Vagina (tissue), 2 donors: ENCODE measurements at regions not wholly inside any gene's neighbourhood (a gene's known extent, or its start where the extent isn't known, plus 50 kb on each side); places are given as distances from the start of the nearest gene placed in this dataset.

Source experiments
- POLR2A ChIP-seq, 2 donors: fragments of 450-650 bp; IDR thresholded peaks; one replicate each; pipeline ENCODE4 v1.6.1; 2017; ENCODE audit warnings: antibody characterized with exemption in 2 of 2, mild to moderate bottlenecking in 2 of 2, moderate library complexity in 2 of 2
- POLR2AphosphoS5 ChIP-seq, 2 donors: sonication (generic); formaldehyde crosslinking; IDR thresholded peaks; one replicate each; pipeline ENCODE4 v1.9.0; 2017; ENCODE audit warnings: antibody characterized with exemption in 2 of 2, mild to moderate bottlenecking in 2 of 2, low read depth in 1 of 2; ENCODE audit not compliant: insufficient read depth in 1 of 2
- TF ChIP-seq, protein P1 (sequence below), 3 experiments: fragments of 450-650 bp in 2 of 3; fragments of 200-600 bp in 1 of 3; sonication (generic) in 1 of 3; IDR thresholded peaks; one replicate each; pipeline ENCODE4 v1.5.1; 2017 to 2019; ENCODE audit warnings: antibody characterized with exemption in 3 of 3, mild to moderate bottlenecking in 2 of 3, moderate library complexity in 2 of 3

DNA sequence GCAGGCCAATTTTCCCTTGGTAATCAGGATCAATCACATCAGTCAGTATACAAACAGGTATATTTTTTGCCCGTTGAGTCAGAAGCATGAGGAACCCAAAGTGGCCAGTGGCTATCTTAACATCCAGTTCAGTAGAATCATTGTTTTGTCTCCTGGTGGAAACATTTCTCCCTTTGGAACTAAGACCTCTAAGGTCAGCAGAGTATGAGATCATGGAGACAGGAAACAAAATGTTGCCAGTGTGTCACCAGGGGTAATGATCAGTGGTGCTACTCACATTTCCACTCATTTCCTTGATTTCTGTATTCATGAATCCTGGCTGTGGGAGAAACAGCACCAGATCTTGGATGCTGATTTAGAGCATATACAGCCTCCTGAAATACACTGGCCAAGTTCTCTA is 553.0 kb downstream of the CSNK1G3 start:
- TF ChIP-seq, protein P1, sequence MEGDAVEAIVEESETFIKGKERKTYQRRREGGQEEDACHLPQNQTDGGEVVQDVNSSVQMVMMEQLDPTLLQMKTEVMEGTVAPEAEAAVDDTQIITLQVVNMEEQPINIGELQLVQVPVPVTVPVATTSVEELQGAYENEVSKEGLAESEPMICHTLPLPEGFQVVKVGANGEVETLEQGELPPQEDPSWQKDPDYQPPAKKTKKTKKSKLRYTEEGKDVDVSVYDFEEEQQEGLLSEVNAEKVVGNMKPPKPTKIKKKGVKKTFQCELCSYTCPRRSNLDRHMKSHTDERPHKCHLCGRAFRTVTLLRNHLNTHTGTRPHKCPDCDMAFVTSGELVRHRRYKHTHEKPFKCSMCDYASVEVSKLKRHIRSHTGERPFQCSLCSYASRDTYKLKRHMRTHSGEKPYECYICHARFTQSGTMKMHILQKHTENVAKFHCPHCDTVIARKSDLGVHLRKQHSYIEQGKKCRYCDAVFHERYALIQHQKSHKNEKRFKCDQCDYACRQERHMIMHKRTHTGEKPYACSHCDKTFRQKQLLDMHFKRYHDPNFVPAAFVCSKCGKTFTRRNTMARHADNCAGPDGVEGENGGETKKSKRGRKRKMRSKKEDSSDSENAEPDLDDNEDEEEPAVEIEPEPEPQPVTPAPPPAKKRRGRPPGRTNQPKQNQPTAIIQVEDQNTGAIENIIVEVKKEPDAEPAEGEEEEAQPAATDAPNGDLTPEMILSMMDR (IDR thresholded peaks at IDR 0.05): no peak
- TF ChIP-seq POLR2AphosphoS5 (IDR thresholded peaks at IDR 0.05; ENCODE audit: insufficient read depth in 1 of 2, low read depth in 1 of 2): no peak
- TF ChIP-seq POLR2A (IDR thresholded peaks at IDR 0.05): no peak
